Left hindlimb (tissue), 1 donor: ENCODE measurements at regions not wholly inside any gene's neighbourhood (a gene's known extent, or its start where the extent isn't known, plus 50 kb on each side); places are given as distances from the start of the nearest gene placed in this dataset.

Experiments used
- DNase-seq: peaks from one replicate; pipeline ENCODE4 v3.0.0-alpha.2; 2018

DNA sequence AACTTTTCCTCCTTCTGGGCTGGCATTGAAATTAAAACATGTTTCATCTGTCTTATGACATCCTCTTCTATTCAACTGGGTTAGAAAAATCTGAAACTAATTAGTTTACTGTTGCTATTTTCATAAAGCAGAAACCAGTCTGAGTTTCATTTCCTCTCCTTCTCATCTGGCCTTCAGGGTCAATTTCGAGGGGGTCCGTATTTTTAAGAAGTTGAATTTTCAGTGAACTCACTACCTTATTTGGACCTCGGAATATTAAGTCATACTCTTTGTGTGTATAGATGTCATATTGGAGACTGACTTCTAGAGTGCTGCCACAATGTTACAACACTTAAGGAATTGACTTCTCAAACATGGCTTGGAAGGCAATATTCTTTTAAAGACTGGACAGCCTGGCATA, 485.9 kb downstream of the SQOR start:
- DNase-seq, result no peak

DNA sequence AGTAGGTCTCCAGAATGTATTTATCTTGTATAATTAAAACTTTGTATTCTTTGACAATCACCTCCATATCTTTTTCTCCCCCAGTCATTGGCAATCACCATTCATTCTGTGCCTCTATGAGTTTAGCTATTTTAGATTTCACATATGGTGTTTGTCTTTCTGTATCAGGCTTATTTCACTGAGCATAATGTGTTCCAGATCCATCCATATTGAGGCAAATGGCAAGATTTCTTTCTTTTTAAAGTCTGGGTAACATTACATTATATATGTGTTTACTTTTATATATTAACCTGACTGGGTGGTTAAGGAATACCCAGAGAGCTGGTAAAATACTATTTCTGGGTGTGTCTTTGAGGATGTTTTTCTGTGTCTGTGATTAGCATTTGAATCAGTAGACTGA, 486.6 kb downstream of the SQOR start:
- no peak for DNase-seq

DNA sequence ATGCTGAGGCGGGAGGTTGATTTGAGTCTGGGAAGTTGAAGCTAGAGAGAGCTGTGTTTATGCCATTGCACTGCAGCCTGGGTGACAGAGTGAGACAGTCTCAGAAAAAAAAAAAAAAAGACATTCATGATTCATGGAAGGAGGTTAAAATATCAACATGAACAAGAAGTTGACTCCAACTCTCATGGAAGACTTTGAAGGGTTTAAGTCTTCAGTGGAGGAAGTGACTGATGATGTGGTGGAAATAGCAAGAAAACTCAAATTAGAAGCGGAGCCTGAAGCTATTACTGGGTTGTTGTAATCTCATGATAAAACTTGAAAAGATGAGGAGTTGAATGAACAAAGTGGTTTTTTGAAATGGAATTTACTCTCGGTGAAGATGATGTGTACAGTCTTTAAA, 491.8 kb downstream of the SQOR start:
- DNase-seq, result no peak

DNA sequence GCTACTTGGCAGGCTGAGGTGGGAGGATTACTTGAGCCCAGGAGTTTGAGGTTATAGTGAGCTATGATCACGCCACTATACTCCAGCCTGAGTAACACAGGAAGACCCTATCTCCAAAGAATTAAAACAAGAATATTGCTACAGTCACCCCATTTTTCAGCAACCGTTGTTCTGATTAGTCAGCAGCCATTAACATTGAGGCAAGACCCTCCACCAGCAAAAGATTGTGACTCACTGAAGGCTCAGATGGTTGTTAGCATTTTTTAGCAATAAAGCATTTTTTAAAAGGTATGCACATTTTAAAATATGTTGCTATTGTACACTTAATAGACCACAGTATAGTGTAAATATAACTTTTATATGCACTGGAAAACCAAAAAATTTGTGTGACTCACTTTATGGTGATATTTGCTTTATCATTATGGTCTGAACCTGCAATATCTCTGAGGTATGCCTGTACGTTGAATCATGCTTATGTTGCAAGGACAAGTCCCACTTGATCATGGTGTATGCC, 492.6 kb downstream of the SQOR start:
- no peak for DNase-seq

DNA sequence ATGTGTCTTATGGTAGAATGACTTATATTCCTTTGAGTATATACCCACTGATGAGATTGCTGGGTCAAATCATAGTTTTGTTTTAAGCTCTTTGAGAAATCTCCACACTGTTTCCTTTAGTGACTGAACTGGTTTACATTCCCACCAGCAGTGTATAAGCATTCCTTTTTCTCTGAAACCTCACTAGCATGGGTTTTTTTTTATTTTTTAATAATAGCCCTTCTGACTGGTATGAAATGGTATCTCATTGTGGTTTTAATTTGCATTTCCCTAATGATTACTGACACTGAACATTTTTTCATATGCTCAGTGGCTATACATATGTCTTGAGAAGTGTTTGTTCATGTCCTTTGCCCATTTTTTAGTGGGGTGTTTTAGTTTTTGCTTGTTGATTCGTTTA, 494.3 kb downstream of the SQOR start:
- DNase-seq, result no peak

DNA sequence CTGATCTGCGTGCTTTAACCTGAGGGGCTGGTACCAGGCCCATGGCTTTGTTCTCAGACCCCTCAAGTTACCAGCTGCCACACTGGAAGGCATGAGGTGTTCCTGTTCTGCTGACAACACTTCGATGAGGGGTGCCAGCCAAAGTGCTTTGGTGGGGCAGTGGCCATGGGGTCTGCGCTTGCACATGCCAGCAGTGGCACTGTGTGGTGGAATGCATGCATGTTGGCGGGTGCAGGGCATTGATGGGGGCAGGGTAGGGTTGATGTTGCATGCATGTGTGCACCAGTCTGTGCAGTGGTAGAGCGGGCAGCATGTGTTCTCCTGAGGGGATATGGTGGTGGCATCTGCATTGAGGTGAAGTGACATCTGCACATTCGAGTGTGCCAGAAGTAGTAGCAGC, 497.0 kb downstream of the SQOR start:
- DNase-seq, result no peak

DNA sequence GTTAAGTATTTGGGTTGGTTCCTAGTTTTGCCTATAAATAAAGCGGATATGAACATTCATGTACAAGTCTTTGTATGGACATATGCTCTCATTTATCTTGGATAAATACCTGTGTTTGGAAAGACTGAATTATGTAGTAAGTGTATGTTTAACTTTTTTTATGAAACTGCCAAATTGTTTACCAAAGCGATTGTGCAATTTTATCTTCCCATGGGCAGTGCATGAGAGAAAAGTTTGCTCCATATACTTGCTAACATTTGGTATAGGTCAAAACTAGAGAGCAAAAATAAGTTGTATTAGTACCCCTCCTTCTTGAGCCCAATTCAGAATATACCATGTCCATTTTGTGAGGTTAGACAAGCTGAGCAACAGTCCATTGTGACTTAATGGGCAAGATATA, 502.6 kb downstream of the SQOR start:
- no peak for DNase-seq

DNA sequence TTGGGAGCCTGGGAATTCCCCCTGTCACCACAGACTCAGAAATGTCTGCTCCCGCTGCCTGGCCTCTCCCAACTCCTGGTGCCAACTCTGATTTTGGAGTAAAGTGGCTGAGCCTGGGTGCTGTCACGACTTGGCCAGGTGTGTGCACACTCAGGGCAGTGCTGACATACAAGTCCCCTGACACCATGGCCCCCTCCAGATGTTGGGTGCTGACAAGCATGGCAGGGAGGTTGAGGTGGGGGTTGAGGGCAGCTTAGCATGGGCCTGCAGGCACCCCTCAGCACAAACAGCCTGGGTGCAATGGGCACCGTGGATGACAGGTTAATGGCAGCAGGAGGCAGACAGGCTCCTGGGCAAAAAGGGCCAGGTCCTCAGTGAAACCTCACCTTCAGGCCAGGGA, 511.2 kb downstream of the SQOR start:
- DNase-seq, result no peak

DNA sequence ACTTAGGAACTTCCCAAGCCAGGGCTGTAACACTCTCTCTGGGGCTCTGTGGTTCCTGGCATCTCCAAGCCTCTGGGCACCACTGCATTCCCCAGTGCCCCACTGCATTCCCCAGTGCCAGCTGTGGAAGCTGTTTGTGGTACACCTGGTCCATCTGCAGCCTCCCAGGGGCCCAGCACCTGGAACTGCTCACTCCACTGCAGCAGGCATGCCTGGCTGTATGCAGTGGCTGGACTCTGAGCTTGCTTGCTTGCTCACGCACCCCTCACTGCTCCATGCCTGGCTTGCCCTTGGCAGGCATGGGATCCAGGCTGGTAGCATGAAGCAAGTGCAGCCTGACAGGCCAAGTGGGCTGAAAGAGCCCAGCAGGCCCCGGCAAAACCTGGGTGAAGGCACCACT, 512.1 kb downstream of the SQOR start:
- DNase-seq, result no peak

DNA sequence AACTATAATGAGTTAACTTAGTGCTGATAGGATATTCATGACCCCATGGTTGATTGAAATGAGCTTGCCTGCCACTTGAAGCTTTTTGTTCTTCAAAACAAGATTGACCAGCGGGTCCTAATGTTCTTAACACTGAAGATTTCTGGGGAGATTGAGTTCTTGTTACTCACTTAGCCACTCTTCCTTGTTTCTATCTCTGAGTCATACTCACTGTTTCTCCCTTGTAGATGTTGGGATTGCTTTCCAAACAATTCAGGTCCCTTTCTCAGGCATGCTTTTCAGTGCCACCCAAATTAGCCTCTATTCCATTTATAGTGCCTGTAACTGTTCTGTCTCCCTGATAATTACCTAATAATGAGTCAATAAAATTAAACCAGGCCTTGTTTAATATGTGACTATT, 517.0 kb downstream of the SQOR start:
- DNase-seq, result no peak

DNA sequence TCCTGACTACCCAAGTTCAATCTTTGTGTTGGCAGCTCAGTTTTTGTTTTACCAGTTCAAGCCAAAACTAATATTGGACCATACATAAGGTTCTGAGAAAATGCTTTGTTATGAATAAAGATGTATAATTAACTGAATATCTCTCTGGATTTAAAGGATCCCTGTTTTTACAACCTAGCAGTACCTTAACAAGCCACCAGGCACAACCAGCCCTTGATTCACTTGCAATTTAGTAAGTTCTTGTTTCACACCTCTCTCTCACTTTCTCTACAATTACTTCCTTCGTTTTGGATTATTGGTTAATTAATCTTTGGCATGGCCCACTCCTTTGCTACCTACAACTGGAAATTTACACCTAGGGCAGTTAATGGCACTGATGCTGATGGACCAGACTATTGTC, 531.9 kb downstream of the SQOR start:
- no peak for DNase-seq

DNA sequence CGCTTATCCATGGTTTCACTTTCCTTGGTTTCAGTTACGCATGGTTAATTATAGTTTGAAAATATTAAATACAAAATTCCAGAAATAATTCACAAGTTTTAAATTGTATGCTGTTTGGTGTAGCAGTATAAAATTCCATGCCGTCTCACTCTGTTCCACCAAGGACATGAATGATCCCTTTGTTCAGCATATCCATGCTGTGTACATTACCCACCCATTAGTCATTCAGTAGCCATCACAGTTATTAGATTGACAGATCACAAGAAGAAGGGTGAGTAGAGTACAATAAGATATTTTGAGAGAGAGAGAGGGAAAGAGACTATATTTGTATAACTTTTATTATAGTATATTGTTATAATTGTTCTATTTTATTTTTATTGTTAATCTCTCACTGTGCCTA, 535.5 kb downstream of the SQOR start:
- no peak for DNase-seq

DNA sequence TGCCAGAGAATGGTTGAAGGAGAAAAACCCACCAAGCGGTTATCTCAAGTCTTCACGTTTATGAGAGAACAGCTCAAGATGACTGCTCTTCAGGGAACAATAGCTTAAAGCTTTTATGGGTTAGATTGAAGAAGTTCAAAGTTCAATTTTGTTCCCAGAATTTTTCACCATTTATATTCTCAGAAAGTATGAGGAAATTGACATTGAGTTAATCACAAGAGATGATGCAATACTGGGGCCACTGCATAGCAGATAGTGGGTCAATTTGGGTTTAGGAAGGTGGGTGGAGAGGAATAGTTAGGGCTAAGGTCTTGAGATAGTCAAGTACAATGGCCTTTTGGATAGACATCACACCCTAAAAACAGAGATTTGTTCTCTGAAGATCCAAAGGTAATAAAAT, 539.3 kb downstream of the SQOR start:
- no peak for DNase-seq

DNA sequence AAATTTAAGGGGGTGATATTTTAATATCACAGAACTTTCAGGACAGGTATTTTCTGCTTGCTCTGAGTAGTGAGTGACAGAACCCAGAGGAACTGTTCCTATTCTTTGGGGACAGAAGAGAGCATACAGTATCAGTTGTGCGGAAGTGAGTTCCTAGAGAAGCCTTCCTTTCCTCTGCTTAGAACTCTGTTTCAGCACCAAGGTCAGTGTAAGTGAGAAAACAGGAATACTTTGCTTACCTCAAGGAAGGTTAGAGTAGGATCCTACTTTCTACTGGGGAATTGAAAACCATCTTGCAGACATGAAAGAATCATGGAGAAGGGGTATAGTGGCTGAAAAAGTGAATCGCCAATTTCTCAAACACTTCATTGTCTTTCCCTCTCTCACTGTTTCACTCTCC, 542.4 kb downstream of the SQOR start:
- DNase-seq, result no peak

DNA sequence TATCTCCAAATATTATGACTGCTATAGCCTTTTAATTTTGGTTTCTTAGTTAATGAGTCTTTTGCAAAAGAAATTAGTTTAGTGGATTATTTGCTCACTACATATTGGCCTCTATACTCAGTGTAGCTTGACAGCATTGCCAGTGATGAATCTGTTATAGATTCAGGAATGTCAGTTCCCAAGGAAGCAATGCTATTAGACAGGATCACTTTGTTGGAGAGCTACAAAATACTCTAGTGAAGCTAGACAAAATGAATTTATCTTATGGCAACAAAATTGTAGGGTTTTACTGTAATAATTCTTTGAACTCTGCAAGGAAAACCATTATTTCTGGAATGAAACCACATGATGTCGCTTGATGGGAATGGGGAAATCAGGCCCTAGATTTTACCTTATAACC, 543.3 kb downstream of the SQOR start:
- no peak for DNase-seq

DNA sequence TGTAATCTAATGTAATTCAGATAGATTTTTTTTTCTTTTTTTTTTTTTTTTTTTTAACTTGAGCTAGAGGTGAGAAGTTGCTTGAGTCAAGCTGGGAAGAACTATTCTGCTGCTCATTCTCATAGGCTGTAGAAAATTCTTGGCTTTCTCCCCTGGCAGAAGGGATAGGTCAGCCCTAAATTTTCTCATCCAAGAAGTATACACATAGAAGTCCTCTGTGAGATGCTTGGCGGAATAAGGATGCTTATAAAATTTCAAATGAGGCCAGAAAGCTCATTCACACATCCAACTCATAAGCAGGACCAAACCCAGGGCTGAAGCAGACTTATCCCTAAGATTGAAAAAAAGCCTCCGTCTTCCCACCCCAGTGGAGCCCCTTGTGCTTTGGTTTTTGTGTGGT, 572.5 kb downstream of the SQOR start:
- no peak for DNase-seq

DNA sequence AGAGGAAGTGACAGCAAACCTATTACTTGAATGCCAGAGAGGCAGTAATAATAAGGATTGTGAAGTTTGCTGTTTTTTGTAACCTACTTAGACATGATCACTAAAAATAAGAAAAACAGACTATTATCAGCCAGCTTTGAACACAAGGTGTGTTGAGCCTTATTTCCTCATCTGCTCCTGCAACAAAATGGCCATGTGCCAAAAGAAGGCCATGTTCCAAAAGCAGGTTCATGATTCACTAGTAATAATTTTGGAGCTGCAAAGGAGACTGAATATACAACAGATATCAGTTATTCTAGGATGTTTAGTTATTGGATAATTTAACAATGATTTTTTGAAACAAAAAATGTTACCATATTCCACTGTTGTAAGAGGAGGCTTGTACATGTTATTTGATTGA, 578.7 kb downstream of the SQOR start:
- no peak for DNase-seq

DNA sequence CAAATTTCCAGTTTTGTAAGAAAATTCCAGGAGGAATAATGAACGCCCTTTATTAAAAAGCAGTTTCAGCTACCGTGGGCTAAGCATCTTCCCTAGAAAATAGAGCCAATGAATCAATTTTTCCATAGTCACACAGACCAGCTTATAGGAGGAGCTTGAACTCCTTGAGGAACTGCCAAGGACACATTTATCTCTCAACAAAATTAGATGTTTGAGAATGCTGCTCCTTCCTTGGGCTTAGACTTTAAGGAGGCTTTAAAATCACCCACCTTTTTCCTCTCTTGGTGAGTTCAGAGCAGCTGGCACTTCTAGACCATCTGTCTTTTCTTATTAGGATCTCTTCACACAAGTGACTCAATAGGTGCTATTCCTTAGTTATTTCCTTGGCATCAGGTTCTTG, 588.0 kb downstream of the SQOR start:
- no peak for DNase-seq

DNA sequence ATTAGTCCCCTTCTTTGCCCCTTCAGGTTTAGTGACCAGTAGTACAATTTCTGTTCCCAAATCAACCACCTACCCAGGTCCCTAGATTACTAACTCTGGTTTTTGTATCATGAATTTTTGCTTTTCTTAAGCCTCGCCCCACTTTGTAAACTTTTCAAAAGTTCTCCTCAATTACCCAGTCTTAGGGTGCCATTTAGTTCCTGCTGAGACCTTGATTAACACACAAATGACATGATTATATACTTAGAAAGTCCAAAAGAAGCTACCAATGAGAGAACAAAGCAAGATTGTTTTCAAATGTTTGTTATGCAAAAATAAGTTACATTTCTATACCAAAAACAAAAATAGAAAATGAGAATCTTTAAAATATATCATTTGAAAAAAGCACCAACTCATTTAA, 594.4 kb downstream of the SQOR start:
- DNase-seq, result no peak

DNA sequence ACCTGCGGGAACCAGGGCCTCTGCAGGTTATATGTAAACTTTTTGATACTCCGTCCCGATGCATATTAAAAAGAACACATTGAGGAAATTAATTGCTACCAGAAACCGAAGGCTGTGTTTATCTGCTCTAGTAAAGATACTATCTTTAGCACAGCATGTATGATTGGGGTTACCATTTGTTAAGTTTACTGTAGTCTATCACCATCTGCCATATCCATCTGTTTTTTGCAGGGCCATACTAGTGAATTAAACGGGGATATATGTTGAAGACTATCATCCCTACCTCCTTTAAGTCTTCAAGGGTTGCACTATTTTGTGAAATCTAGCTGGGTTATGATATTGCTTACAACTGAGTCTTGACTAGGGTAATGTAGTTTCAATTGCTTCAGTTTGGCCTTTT, 597.0 kb downstream of the SQOR start:
- DNase-seq, result no peak

DNA sequence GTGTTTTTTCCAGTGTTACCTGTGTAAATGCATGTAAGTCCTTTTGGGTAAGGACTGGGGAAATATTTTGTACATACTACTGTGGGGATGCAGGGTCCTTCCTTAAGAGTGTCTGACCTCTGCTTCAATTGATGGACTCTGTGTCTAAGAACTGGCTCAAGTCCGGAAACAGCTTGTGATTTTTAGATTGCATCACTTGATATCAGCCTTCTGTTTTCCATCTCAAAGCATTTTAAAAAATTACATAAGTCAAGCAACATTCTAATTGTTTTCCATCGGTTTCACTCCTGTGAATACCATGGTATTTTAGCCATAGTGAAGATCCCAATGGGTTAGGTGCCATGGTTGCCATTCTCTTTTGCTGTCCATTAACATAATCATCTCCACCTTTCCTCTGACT, 597.6 kb downstream of the SQOR start:
- DNase-seq, result no peak

DNA sequence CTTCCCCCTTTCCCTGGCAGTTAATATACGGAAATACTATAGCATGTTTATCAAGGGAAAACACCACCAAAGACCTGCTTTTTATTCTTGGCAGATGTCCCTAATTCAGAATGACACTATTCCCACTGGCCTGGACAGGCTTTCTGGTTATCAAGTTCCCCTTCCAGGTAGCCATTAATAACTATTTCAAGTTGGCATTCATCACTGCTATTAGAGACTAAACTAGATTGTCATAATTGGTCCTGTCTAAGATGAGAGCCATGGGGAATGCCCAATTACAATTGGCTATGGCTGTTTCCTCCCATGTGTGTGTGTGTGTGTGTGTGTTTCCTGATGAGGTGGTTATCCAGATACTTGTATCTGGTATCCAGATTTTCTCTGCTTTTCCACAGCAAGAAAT, 608.1 kb downstream of the SQOR start:
- DNase-seq, result no peak

DNA sequence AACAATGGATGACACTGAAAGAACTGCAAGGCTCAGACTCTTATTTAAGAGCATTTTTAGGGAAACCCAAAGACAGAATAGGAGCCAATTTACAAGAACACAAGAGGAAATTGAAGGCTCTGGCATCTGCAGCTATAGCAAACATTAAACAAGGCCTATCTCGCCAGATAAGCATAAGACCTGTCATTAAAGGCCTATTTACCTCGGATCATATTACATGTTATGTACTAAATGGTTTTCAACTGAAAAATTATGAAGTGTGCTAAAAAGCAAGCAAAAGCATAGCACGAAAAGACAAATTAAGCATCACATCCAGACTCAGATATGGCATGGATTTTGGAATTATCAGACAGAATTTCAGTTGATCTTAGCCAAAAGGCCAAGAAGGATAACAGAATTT, 617.1 kb downstream of the SQOR start:
- no peak for DNase-seq

DNA sequence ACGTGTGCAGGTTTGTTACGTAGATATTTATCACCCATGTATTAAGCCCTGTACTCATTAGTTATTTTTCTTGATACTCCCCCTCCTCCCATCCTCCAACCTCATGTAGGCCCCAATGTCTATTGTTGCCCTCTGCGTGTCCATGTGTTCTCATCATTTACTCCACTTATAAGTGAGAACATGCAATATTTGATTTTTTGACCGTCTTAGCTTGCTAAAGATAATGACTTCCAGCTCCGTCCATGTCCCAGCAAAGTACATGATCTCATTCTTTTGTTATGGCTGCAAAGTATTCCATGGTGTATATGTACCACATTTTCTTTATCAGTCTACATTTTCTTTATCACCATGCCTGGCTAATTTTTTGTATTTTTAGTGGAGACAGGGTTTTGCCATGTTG, 623.2 kb downstream of the SQOR start:
- DNase-seq, result no peak

DNA sequence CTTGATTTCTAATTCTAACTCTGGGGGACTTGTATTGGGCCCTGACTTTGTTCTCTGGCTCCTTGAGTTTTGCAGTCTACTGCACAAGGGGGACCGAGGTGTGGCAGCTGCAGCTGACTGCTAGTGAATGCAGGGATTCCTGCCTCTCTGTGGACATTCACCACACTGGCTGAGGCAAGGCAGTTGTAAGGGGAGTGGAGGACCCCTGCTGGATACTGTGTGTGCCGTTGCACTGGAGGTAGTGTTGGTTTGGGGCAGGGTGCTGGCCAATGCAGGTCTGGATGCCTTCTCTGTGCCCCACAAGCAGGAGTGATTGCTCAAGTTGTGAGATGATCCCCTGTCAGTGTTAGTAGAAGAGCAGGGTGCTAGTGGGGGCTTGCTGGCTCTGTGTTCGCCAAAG, 626.1 kb downstream of the SQOR start:
- DNase-seq, result no peak

DNA sequence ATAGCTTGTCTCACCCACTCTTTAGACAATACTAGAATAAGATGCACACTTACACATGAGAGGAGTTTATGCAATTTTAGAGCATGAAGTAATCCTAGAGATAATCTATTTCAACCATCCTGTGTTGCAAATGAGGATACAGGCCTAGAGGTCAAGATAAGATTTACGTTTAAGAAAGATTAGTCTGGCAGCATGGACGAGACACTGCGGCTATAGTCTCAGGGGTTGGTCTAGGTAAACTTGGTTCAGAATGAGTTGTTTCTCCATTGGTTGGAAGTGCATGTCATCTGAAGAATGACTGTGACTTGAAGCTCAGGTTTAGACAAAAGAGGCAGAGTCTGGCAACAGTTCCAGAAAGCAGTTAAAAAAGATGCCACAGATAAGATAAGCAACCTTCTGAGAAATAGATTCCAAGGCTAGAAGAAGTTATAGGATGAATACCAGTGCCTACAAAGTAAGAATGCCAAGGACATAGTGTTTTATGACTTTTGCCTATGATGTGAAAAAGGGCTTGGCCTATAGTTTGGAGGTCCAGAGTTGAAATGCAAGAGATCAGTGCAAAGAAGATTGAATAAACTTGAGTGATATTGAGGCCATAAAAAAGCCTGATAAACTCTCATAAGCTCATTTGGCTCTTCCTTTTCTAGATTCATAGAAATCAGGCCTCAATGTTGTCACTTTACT, 631.0 kb downstream of the SQOR start:
- no peak for DNase-seq
